HCT116 (cell line): ENCODE measurements at regions not wholly inside any gene's neighbourhood (a gene's known extent, or its start where the extent isn't known, plus 50 kb on each side); places are given as distances from the start of the nearest gene placed in this dataset.

Experiments used
- ATAC-seq: fragments of 200-7000 bp; cut with Tn5 transposase; 2 replicates; pipeline ENCODE4 v1.9.1; 2020; ENCODE audit warnings: mild to moderate bottlenecking, moderate library complexity
- BruUV-seq: library from RNA; stranded (reverse); fragments of 400-500 nt; replicated peaks from 2 replicates; lab custom pipeline; 2021; lab: Mats Ljungman, UMichigan
- CTCF ChIA-PET: fragments of 300-600 bp; sonication (Branson Sonifier 250); formaldehyde crosslinking; loops from one replicate; lab custom pipeline; 2021; ENCODE audit warnings: antibody characterized with exemption; lab: Charles Lee
- POLR2A ChIA-PET: fragments of 300-600, 350-600 bp; sonication (Branson Sonifier 250); formaldehyde crosslinking; loops from one replicate; lab custom pipeline; 2021; ENCODE audit warnings: antibody characterized with exemption; lab: Charles Lee
- RAD21 ChIA-PET, 2 experiments: fragments of 300-600 bp; sonication (Branson Sonifier 250); formaldehyde crosslinking; loops; one replicate each; lab custom pipeline; 2023; ENCODE audit warnings: low total read pairs in 2 of 2; ENCODE audit not compliant: uncharacterized antibody in 2 of 2, unreplicated experiment in 2 of 2, low non-redundant PET in 1 of 2; lab: Charles Lee
- DNase-seq: peaks from one replicate; pipeline ENCODE4 v3.0.0-alpha.2; 2010; ENCODE audit warnings: low read depth, low spot score
- H2AFZ ChIP-seq: fragments of 200-600 bp; shearing (Covaris generic), sonication (generic); 2 replicates; pipeline ENCODE4 v1.6.1; 2017; ENCODE audit warnings: low read depth, mixed run types, mixed read lengths, antibody characterized with exemption, low read length; ENCODE audit not compliant: poor library complexity, severe bottlenecking
- H3K27ac ChIP-seq: 2 replicates; pipeline ENCODE4 v1.5.1; 2012; ENCODE audit warnings: low read depth, low read length
- H3K27me3 ChIP-seq: fragments of 200-600 bp; sonication (generic); 2 replicates; pipeline ENCODE4 v1.6.1; 2016; ENCODE audit warnings: mixed run types, low read length, mixed read lengths; ENCODE audit not compliant: insufficient read depth
- H3K36me3 ChIP-seq, 2 experiments: fragments of 200-500 bp in 1 of 2; fragments of 200-600 bp in 1 of 2; sonication (Bioruptor generic) in 1 of 2; sonication (generic) in 1 of 2; 2 replicates each; pipeline versions ENCODE4 v1.5.1 to v1.6.1; 2014 to 2016; ENCODE audit warnings: low read length in 2 of 2, inconsistent platforms in 1 of 2, mixed read lengths in 1 of 2, mixed run types in 1 of 2; ENCODE audit not compliant: insufficient read depth in 2 of 2, control insufficient read depth in 1 of 2
- H3K4me1 ChIP-seq, 2 experiments: fragments of 200-600 bp in 1 of 2; sonication (generic) in 1 of 2; 2 replicates each; pipeline versions ENCODE4 v1.5.1 to v1.6.1; 2012 to 2017; ENCODE audit warnings: low read length in 2 of 2, inconsistent platforms in 1 of 2, mild to moderate bottlenecking in 1 of 2, mixed read lengths in 1 of 2, mixed run types in 1 of 2, moderate library complexity in 1 of 2; ENCODE audit not compliant: insufficient read depth in 2 of 2, control insufficient read depth in 1 of 2
- H3K4me2 ChIP-seq: fragments of 200-600 bp; sonication (generic); 2 replicates; pipeline ENCODE4 v1.6.1; 2017; ENCODE audit warnings: mixed run types, low read length, mixed read lengths
- H3K4me3 ChIP-seq, 2 experiments: fragments of 200-600 bp in 1 of 2; sonication (generic) in 1 of 2; replicated peaks in 1 of 2; 2 replicates each; pipeline ENCODE4 v1.5.1; 2011 to 2016; ENCODE audit warnings: low read length in 2 of 2, control low read depth in 1 of 2, low read depth in 1 of 2, mild to moderate bottlenecking in 1 of 2, mixed read lengths in 1 of 2, mixed run types in 1 of 2
- H3K79me2 ChIP-seq: fragments of 200-600 bp; sonication (generic); 2 replicates; pipeline ENCODE4 v1.6.1; 2017; ENCODE audit warnings: mild to moderate bottlenecking, mixed run types, low read length, moderate library complexity, mixed read lengths; ENCODE audit not compliant: insufficient read depth
- H3K9ac ChIP-seq: fragments of 200-600 bp; sonication (generic); 2 replicates; pipeline ENCODE4 v1.6.1; 2016; ENCODE audit warnings: low read length, mixed read lengths
- H3K9me2 ChIP-seq: fragments of 200-600 bp; sonication (generic), shearing (Covaris generic); 2 replicates; pipeline ENCODE4 v1.6.1; 2017; ENCODE audit warnings: mixed run types, mild to moderate bottlenecking, moderate library complexity; ENCODE audit not compliant: insufficient read depth
- H3K9me3 ChIP-seq, 2 experiments: fragments of 200-500 bp in 1 of 2; fragments of 200-600 bp in 1 of 2; sonication (Bioruptor generic) in 1 of 2; sonication (generic) in 1 of 2; 2 replicates each; pipeline ENCODE4 v1.6.1; 2014 to 2017; ENCODE audit warnings: low read length in 2 of 2, mixed read lengths in 2 of 2, inconsistent platforms in 1 of 2, low read depth in 1 of 2, mild to moderate bottlenecking in 1 of 2, mixed run types in 1 of 2, moderate library complexity in 1 of 2; ENCODE audit not compliant: control insufficient read depth in 1 of 2, insufficient read depth in 1 of 2
- H4K20me1 ChIP-seq: fragments of 200-600 bp; sonication (generic), shearing (Covaris generic); 2 replicates; pipeline ENCODE4 v1.6.1; 2017; ENCODE audit warnings: mixed run types, mild to moderate bottlenecking, moderate library complexity; ENCODE audit not compliant: insufficient read depth
- CBX3 ChIP-seq: IDR thresholded peaks from 2 replicates; pipeline ENCODE4 v1.6.1; 2012; ENCODE audit warnings: low read depth
- CEBPB ChIP-seq: IDR thresholded peaks from 2 replicates; pipeline ENCODE4 v1.6.1; 2012; ENCODE audit warnings: low read depth
- CTCF ChIP-seq, 3 experiments: fragments of 200-600 bp in 1 of 3; sonication (generic) in 1 of 3; IDR thresholded peaks in 2 of 3; conservative IDR thresholded peaks in 1 of 3; 2 replicates each; pipeline ENCODE4 v1.5.1; 2012 to 2017; ENCODE audit warnings: low read depth in 2 of 3, low read length in 2 of 3, antibody characterized with exemption in 1 of 3, borderline replicate concordance in 1 of 3, control low read depth in 1 of 3, mild to moderate bottlenecking in 1 of 3, mixed read lengths in 1 of 3, mixed run types in 1 of 3, moderate library complexity in 1 of 3; ENCODE audit not compliant: insufficient read depth in 1 of 3
- EGR1 ChIP-seq: IDR thresholded peaks from 2 replicates; pipeline ENCODE4 v1.6.1; 2012; ENCODE audit warnings: low read depth
- EZH2 ChIP-seq: fragments of 200-600 bp; sonication (generic); IDR thresholded peaks from 2 replicates; pipeline ENCODE4 v1.6.1; 2017; ENCODE audit warnings: antibody characterized with exemption, mixed run types
- EZH2phosphoT487 ChIP-seq: fragments of 200-600 bp; IDR thresholded peaks from 2 replicates; pipeline ENCODE4 v1.6.1; 2018; ENCODE audit warnings: antibody characterized with exemption, borderline replicate concordance
- FOSL1 ChIP-seq: IDR thresholded peaks from 2 replicates; pipeline ENCODE4 v1.6.1; 2012; ENCODE audit warnings: low read depth
- JUND ChIP-seq: IDR thresholded peaks from 2 replicates; pipeline ENCODE4 v1.6.1; 2012
- MAX ChIP-seq: IDR thresholded peaks from 2 replicates; pipeline ENCODE4 v1.6.1; 2012
- RAD21 ChIP-seq: IDR thresholded peaks from 2 replicates; pipeline ENCODE4 v1.6.1; 2012; ENCODE audit warnings: low read depth, mild to moderate bottlenecking
- REST ChIP-seq: IDR thresholded peaks from 2 replicates; pipeline ENCODE4 v1.6.1; 2012; ENCODE audit warnings: low read depth
- SP1 ChIP-seq: IDR thresholded peaks from 2 replicates; pipeline ENCODE4 v1.6.1; 2012; ENCODE audit warnings: low read depth
- SRF ChIP-seq: IDR thresholded peaks from 2 replicates; pipeline ENCODE4 v1.6.1; 2012; ENCODE audit warnings: low read depth
- TCF7L2 ChIP-seq: IDR thresholded peaks from 2 replicates; pipeline ENCODE4 v1.7.0; 2011; ENCODE audit warnings: borderline replicate concordance, inconsistent platforms; ENCODE audit not compliant: insufficient read depth, insufficient read length; ENCODE audit errors: extremely low read depth
- YY1 ChIP-seq: IDR thresholded peaks from 2 replicates; pipeline ENCODE4 v1.6.1; 2011; ENCODE audit warnings: low read length, low read depth, moderate library complexity, mild to moderate bottlenecking; ENCODE audit not compliant: insufficient replicate concordance; ENCODE audit errors: extremely low read depth
- ZBTB33 ChIP-seq: IDR thresholded peaks from 2 replicates; pipeline ENCODE4 v1.6.1; 2011; ENCODE audit warnings: mild to moderate bottlenecking, low read length, moderate library complexity; ENCODE audit not compliant: insufficient replicate concordance; ENCODE audit errors: extremely low read depth
- ZFX ChIP-seq: fragments of 450-650 bp; IDR thresholded peaks from 2 replicates; pipeline ENCODE4 v1.6.1; 2017
- ZNF274 ChIP-seq: fragments of 200-500 bp; sonication (Bioruptor generic); IDR thresholded peaks from 2 replicates; pipeline ENCODE4 v1.6.1; 2014; ENCODE audit warnings: mild to moderate bottlenecking, low read depth, low read length, inconsistent platforms
- intact Hi-C: fragments of 100-400 bp; cut with micrococcal nuclease; formaldehyde crosslinking; loops from 2 replicates; pipeline ENCODE4 v1.10.0; 2022

GRCh38 chr15:62857411-62857853 is 185.1 kb upstream of the TPM1 start:
- intact Hi-C loops, result no loop called here
- no peaks in the 10 kb centered on the region for H4K20me1 ChIP-seq
- no peaks in the 10 kb centered on the region for H3K36me3 ChIP-seq
- H3K4me2 ChIP-seq, result peak overlapping the region; percentile 14
- BruUV-seq, result no TSS peak
- DNase-seq, result no peak
- H3K4me1 ChIP-seq, result peaks cover 0 to 19% of the 10 kb centered on the region in 2 experiments; a peak in 2 of 4 replicates
- H3K4me3 ChIP-seq, result no peak overlapping the region
- no peak overlapping the region for H3K9ac ChIP-seq
- H3K27me3 ChIP-seq, result no peaks in the 10 kb centered on the region
- no peaks in the 10 kb centered on the region for H3K9me3 ChIP-seq
- ChIA-PET CTCF (no interaction called here), POLR2A (no interaction called here), RAD21 (no interaction called here)
- peak; percentile 70 for ATAC-seq
- H2AFZ ChIP-seq, result no peak overlapping the region
- no peak overlapping the region for H3K27ac ChIP-seq
- no peaks in the 10 kb centered on the region for H3K79me2 ChIP-seq
- TF ChIP-seq CBX3, result no peak
- no peak for TF ChIP-seq ZBTB33
- no peak for TF ChIP-seq RAD21
- no peak for TF ChIP-seq EGR1
- no peak for TF ChIP-seq MAX
- TF ChIP-seq JUND, result no peak
- TF ChIP-seq YY1, result no peak
- no peak for TF ChIP-seq FOSL1
- TF ChIP-seq ZNF274, result no peak
- no peak for TF ChIP-seq CTCF (IDR thresholded peaks at IDR 0.05 in 2 of 3, conservative IDR thresholded peaks at IDR 0.05 in 1 of 3; ENCODE audit: borderline replicate concordance in 1 of 3, insufficient read depth in 1 of 3, low read depth in 2 of 3, low read length in 2 of 3)
- no peak for TF ChIP-seq CEBPB
- TF ChIP-seq REST, result no peak
- no peak for TF ChIP-seq EZH2phosphoT487
- TF ChIP-seq EZH2, result no peak
- TF ChIP-seq SRF, result no peak
- TF ChIP-seq SP1, result no peak
- TF ChIP-seq TCF7L2, result no peak
- no peak for TF ChIP-seq ZFX
- no peaks in the 10 kb centered on the region for H3K9me2 ChIP-seq
